ENCODE measurements at regions not wholly inside any gene's neighbourhood (a gene's known extent, or its start where the extent isn't known, plus 50 kb on each side); places are given as distances from the start of the nearest gene placed in this dataset.

DNA sequence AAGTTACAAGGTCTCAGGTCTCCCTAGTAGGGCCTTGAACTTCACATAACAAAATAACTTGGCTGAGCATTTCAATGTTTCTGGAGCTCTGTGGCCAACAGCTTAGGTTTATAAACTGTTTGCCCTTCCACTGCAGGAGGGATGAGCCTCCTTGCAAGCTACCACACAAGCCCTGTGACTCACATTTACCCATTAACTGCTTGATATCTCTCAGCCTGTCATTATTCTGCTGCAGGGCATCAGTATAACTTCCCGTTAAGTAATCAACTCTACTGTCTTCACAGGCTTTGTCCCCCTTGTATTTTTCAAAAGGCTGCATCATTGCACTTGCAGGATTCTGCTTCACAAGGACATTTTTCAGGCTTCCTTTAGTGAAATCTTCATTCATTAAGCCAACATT is 151.7 kb upstream of the CXCL13 start:
- TF ChIP-seq POLR2AphosphoS5 (IDR thresholded peaks at IDR 0.05), result no peak
- TF ChIP-seq, protein P1, sequence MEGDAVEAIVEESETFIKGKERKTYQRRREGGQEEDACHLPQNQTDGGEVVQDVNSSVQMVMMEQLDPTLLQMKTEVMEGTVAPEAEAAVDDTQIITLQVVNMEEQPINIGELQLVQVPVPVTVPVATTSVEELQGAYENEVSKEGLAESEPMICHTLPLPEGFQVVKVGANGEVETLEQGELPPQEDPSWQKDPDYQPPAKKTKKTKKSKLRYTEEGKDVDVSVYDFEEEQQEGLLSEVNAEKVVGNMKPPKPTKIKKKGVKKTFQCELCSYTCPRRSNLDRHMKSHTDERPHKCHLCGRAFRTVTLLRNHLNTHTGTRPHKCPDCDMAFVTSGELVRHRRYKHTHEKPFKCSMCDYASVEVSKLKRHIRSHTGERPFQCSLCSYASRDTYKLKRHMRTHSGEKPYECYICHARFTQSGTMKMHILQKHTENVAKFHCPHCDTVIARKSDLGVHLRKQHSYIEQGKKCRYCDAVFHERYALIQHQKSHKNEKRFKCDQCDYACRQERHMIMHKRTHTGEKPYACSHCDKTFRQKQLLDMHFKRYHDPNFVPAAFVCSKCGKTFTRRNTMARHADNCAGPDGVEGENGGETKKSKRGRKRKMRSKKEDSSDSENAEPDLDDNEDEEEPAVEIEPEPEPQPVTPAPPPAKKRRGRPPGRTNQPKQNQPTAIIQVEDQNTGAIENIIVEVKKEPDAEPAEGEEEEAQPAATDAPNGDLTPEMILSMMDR (IDR thresholded peaks at IDR 0.05), result no peak
- TF ChIP-seq EP300 (IDR thresholded peaks at IDR 0.05), result no peak
- no peak for TF ChIP-seq POLR2A (IDR thresholded peaks at IDR 0.05)
